Esophagus muscularis mucosa (tissue), 4 donors: ENCODE measurements at regions not wholly inside any gene's neighbourhood (a gene's known extent, or its start where the extent isn't known, plus 50 kb on each side); places are given as distances from the start of the nearest gene placed in this dataset.
"Not testable (repeated sequence)": the region's sequence is repeated elsewhere in the genome, so short reads cannot be mapped to it uniquely, and the experiment has no call there.

ENCODE experiments used
- DNase-seq: peaks from one replicate; pipeline ENCODE4 v3.0.0-alpha.2; 2017; ENCODE audit errors: extremely low spot score
- H3K27ac ChIP-seq, 4 donors: fragments of 200-600 bp; sonication (generic); replicated peaks in 1 of 4; 1 replicate in 3 of 4; 2 replicates in 1 of 4; pipeline ENCODE4 v1.5.1; 2016 to 2019; ENCODE audit warnings: mild to moderate bottlenecking in 1 of 4
- H3K27me3 ChIP-seq, 4 donors: fragments of 200-600 bp; sonication (generic); one replicate each; pipeline versions ENCODE4 v1.5.1 to v1.6.0; 2016 to 2019
- H3K36me3 ChIP-seq, 4 donors: fragments of 200-600 bp; sonication (generic); one replicate each; pipeline ENCODE4 v1.5.1; 2016 to 2019
- H3K4me1 ChIP-seq, 4 donors: fragments of 200-600 bp; sonication (generic); one replicate each; pipeline ENCODE4 v1.5.1; 2016 to 2019
- H3K4me3 ChIP-seq, 4 donors: fragments of 200-600 bp; sonication (generic); 1 replicate in 2 of 4; 2 replicates in 2 of 4; pipeline ENCODE4 v1.5.1; 2016 to 2019; ENCODE audit warnings: mild to moderate bottlenecking in 4 of 4, moderate library complexity in 1 of 4
- H3K9me3 ChIP-seq, 4 donors: fragments of 200-600 bp; sonication (generic); 1 replicate in 3 of 4; 2 replicates in 1 of 4; pipeline ENCODE4 v1.5.1; 2016 to 2019
- EP300 ChIP-seq: sonication (generic); formaldehyde crosslinking; IDR thresholded peaks from one replicate; pipeline ENCODE4 v1.6.1; 2017; ENCODE audit warnings: antibody characterized with exemption
- POLR2A ChIP-seq: fragments of 450-650 bp; IDR thresholded peaks from one replicate; pipeline ENCODE4 v1.6.1; 2017; ENCODE audit warnings: antibody characterized with exemption, moderate library complexity, mild to moderate bottlenecking, low read depth
- POLR2AphosphoS5 ChIP-seq, 2 donors: sonication (generic); formaldehyde crosslinking; IDR thresholded peaks; one replicate each; pipeline ENCODE4 v1.6.1; 2017; ENCODE audit warnings: antibody characterized with exemption in 2 of 2
- WGBS: methylation state at CpG from one replicate; pipeline ENCODE4 v1.1.5; 2018; 5-methylcytosine and 5-hydroxymethylcytosine counted together
- intact Hi-C: fragments of 100-400 bp; cut with DNase I; formaldehyde crosslinking; loops from one replicate; pipeline ENCODE4 v1.15.1; 2023
- TF ChIP-seq, protein P1 (sequence below), 3 experiments: fragments of 200-600 bp in 2 of 3; fragments of 450-650 bp in 1 of 3; sonication (generic) in 2 of 3; IDR thresholded peaks; one replicate each; pipeline ENCODE4 v1.5.1; 2017 to 2019; ENCODE audit warnings: antibody characterized with exemption in 3 of 3, mild to moderate bottlenecking in 2 of 3, moderate library complexity in 1 of 3

DNA sequence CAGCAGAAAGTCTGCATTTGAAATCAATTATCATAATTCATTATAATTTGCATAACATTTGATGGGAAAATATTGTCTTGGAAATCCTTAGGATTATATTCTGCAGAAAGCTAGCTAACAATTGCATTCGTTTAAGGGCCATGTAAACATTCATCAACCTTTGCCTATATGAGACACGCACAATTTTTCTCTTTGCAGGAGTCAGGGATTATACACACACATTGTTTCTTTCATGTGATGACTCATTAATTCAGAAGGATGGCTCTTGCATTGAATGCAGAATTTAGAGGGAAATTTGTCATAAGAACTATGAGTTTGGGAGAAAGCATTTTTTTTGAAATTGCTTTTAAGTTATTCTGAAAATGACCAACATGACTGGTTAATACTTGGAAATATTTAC is 844.7 kb downstream of the DIPK2A start:
- Histone ChIP-seq H3K27me3 (no peaks in the 10 kb centered on the region), H3K4me1 (no peaks in the 10 kb centered on the region), H3K9me3 (no peaks in the 10 kb centered on the region), H3K36me3 (no peaks in the 10 kb centered on the region), H3K4me3 (no peak overlapping the region), H3K27ac (no peak overlapping the region)
- intact Hi-C loops = no loop called here
- DNase-seq = no peak
- 51% methylated on average over 2 of the region's 2 CpGs for WGBS
- TF ChIP-seq POLR2AphosphoS5 (IDR thresholded peaks at IDR 0.05) (no peak), EP300 (no peak), POLR2A (no peak)
- TF ChIP-seq, protein P1, sequence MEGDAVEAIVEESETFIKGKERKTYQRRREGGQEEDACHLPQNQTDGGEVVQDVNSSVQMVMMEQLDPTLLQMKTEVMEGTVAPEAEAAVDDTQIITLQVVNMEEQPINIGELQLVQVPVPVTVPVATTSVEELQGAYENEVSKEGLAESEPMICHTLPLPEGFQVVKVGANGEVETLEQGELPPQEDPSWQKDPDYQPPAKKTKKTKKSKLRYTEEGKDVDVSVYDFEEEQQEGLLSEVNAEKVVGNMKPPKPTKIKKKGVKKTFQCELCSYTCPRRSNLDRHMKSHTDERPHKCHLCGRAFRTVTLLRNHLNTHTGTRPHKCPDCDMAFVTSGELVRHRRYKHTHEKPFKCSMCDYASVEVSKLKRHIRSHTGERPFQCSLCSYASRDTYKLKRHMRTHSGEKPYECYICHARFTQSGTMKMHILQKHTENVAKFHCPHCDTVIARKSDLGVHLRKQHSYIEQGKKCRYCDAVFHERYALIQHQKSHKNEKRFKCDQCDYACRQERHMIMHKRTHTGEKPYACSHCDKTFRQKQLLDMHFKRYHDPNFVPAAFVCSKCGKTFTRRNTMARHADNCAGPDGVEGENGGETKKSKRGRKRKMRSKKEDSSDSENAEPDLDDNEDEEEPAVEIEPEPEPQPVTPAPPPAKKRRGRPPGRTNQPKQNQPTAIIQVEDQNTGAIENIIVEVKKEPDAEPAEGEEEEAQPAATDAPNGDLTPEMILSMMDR (IDR thresholded peaks at IDR 0.05) = no peak

GRCh38 chr3:144818973-144819372 is 847.4 kb downstream of the DIPK2A start:
- Histone ChIP-seq H3K27ac (no peak overlapping the region), H3K9me3 (no peaks in the 10 kb centered on the region), H3K4me3 (no peak overlapping the region), H3K4me1 (no peaks in the 10 kb centered on the region), H3K27me3 (no peaks in the 10 kb centered on the region), H3K36me3 (no peaks in the 10 kb centered on the region)
- DNase-seq = no peak
- TF ChIP-seq EP300 = no peak
- intact Hi-C loops = no loop called here

DNA sequence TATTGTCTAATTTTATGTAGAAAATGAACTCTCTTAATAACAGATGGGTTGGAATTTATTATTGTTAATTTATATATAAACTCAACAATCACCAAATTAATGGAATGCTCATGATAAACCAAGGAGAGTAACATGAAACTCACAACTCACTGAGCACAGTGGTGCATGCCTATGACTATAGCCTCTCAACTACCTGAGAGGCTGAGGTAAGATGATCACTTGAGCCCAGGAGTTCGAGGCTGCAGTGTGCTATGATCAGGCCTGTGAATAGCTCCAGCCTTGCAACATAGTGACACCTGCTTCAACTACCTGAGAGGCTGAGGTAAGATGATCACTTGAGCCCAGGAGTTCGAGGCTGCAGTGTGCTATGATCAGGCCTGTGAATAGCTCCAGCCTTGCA is 848.6 kb downstream of the DIPK2A start:
- not testable (repeated sequence) for DNase-seq
- WGBS = 65% methylated on average over 2 of the region's 2 CpGs

GRCh38 chr3:144820726-144821125 is 849.1 kb downstream of the DIPK2A start:
- DNase-seq = no peak
- Histone ChIP-seq H3K9me3 (no peaks in the 10 kb centered on the region), H3K4me1 (no peaks in the 10 kb centered on the region), H3K27me3 (no peaks in the 10 kb centered on the region), H3K36me3 (no peaks in the 10 kb centered on the region), H3K4me3 (no peak overlapping the region), H3K27ac (no peak overlapping the region)
- intact Hi-C loops = no loop called here
- TF ChIP-seq EP300 (no peak), POLR2AphosphoS5 (IDR thresholded peaks at IDR 0.05) (no peak), POLR2A (no peak)
- TF ChIP-seq, protein P1 (IDR thresholded peaks at IDR 0.05) = no peak

More for the DNA sequence above, 848.6 kb downstream of the DIPK2A start:
- H3K9me3 ChIP-seq, H3K27ac ChIP-seq, H3K4me3 ChIP-seq, H3K27me3 ChIP-seq, H3K36me3 ChIP-seq, H3K4me1 ChIP-seq, intact Hi-C loops: not testable (repeated sequence)

- H3K27ac ChIP-seq = no peak overlapping the region
- WGBS = 81% methylated on average over 1 of the region's 1 CpG
- H3K27me3 ChIP-seq = no peaks in the 10 kb centered on the region
- DNase-seq = no peak
- H3K9me3 ChIP-seq = no peaks in the 10 kb centered on the region
- TF ChIP-seq EP300 (no peak), POLR2AphosphoS5 (IDR thresholded peaks at IDR 0.05) (no peak), POLR2A (no peak)
- TF ChIP-seq, protein P1 (IDR thresholded peaks at IDR 0.05) = no peak
- H3K4me1 ChIP-seq = no peaks in the 10 kb centered on the region
- no peak overlapping the region for H3K4me3 ChIP-seq
- intact Hi-C loops = no loop called here
- H3K36me3 ChIP-seq = no peaks in the 10 kb centered on the region
Observed at GRCh38 chr3:144821583-144821982, 850.0 kb downstream of the DIPK2A start.

GRCh38 chr3:144822671-144823070 is 851.0 kb downstream of the DIPK2A start:
- no peaks in the 10 kb centered on the region for H3K9me3 ChIP-seq
- intact Hi-C loops = no loop called here
- H3K27ac ChIP-seq = no peak overlapping the region
- H3K27me3 ChIP-seq = no peaks in the 10 kb centered on the region
- no peaks in the 10 kb centered on the region for H3K36me3 ChIP-seq
- no peaks in the 10 kb centered on the region for H3K4me1 ChIP-seq
- no peak overlapping the region for H3K4me3 ChIP-seq
- no peak for DNase-seq
- TF ChIP-seq EP300 (no peak), POLR2AphosphoS5 (IDR thresholded peaks at IDR 0.05) (no peak), POLR2A (no peak)
- TF ChIP-seq, protein P1 (IDR thresholded peaks at IDR 0.05) = no peak
